ENCODE measurements at regions not wholly inside any gene's neighbourhood (a gene's known extent, or its start where the extent isn't known, plus 50 kb on each side); places are given as distances from the start of the nearest gene placed in this dataset.

- TF ChIP-seq POLR2A (IDR thresholded peaks at IDR 0.05) (no peak), CTCF (IDR thresholded peaks at IDR 0.05) (no peak)
- no peak overlapping the region for H3K27ac ChIP-seq
- no peak for DNase-seq
- no peaks in the 10 kb centered on the region for H3K9me3 ChIP-seq (replicated peaks in 1 of 3)
- no peaks in the 10 kb centered on the region for H3K27me3 ChIP-seq
- H3K4me1 ChIP-seq (replicated peaks in 1 of 2): no peaks in the 10 kb centered on the region
- H3K4me3 ChIP-seq: no peak overlapping the region
- no peaks in the 10 kb centered on the region for H3K36me3 ChIP-seq (replicated peaks in 1 of 2)
- intact Hi-C loops (cut with DNase I): no loop called here
These were observed 183.5 kb downstream of the SLC4A3 start for GRCh38 chr2:219810895-219811294.

DNA sequence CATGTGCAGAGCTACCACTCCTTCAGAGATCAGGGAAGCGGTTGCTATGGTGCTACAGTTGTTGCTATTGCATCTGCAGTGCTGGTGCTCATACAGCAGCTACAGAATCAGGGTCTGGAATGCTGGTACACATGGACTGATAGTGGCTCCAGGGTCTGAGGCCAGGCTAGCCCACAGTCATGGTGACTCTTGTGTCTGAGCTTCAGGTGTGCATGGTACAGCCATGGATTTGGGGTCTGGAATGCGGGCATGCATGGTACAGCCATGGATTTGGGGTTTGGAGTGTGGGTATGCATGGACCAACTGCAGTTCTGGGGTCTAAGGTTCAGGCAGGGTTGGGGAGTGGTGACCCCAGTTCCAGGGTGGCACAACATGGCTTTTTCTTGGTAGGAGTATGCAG, 185.2 kb downstream of the SLC4A3 start:
- no peak overlapping the region for H3K4me3 ChIP-seq
- DNase-seq: no peak
- 0 to 67% (median 43%) methylated on average over 1 to 2 of the region's 2 CpGs for WGBS, 4 donors
- no peak overlapping the region for H3K27ac ChIP-seq
- no peaks in the 10 kb centered on the region for H3K4me1 ChIP-seq (replicated peaks in 1 of 2)
- no peaks in the 10 kb centered on the region for H3K27me3 ChIP-seq
- no peaks in the 10 kb centered on the region for H3K36me3 ChIP-seq (replicated peaks in 1 of 2)
- H3K9me3 ChIP-seq (replicated peaks in 1 of 3): no peaks in the 10 kb centered on the region
- intact Hi-C loops (cut with DNase I): no loop called here
- no peak for TF ChIP-seq CTCF (IDR thresholded peaks at IDR 0.05)
- no peak for TF ChIP-seq POLR2A (IDR thresholded peaks at IDR 0.05)

GRCh38 chr2:219820767-219821166, 193.3 kb downstream of the SLC4A3 start:
- Histone ChIP-seq H3K4me1 (replicated peaks in 1 of 2) (no peaks in the 10 kb centered on the region), H3K4me3 (no peak overlapping the region), H3K27ac (no peak overlapping the region), H3K27me3 (no peaks in the 10 kb centered on the region), H3K9me3 (replicated peaks in 1 of 3) (no peaks in the 10 kb centered on the region), H3K36me3 (replicated peaks in 1 of 2) (no peaks in the 10 kb centered on the region)
- TF ChIP-seq POLR2A (IDR thresholded peaks at IDR 0.05): no peak
- no peak for TF ChIP-seq CTCF (IDR thresholded peaks at IDR 0.05)
- intact Hi-C loops (cut with DNase I): no loop called here
- WGBS, 4 donors: 50 to 83% (median 55%) methylated on average over 2 to 4 of the region's 4 CpGs
- no peak for DNase-seq

DNA sequence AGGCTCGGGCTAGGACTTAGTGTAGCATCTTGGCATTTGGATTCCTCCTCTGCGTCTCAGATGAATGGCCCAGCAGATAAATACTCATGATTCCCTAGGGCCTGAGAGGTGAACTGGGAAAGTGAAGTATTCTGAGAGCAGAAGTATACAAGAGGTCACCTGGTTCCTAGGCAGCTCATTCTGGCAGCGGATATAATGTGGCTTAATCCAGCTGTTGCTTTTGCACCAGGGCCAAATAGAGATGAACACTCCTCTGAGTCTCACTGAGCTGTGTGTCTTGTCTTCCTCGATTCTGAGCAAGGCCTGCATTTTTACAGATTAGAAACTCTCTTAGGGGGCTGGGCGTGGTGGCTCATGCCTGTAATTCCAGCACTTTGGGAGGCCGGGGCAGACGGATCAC, 196.1 kb downstream of the SLC4A3 start:
- H3K36me3 ChIP-seq (replicated peaks in 1 of 2): no peaks in the 10 kb centered on the region
- H3K27me3 ChIP-seq: no peaks in the 10 kb centered on the region
- DNase-seq: no peak
- TF ChIP-seq CTCF (IDR thresholded peaks at IDR 0.05) (no peak), POLR2A (IDR thresholded peaks at IDR 0.05) (no peak)
- no peak overlapping the region for H3K27ac ChIP-seq
- no peaks in the 10 kb centered on the region for H3K9me3 ChIP-seq (replicated peaks in 1 of 3)
- no peaks in the 10 kb centered on the region for H3K4me1 ChIP-seq (replicated peaks in 1 of 2)
- 63 to 76% (median 67%) methylated on average over 5 to 7 of the region's 7 CpGs for WGBS, 4 donors
- intact Hi-C loops (cut with DNase I): no loop called here
- no peak overlapping the region for H3K4me3 ChIP-seq
